ENCODE measurements at regions not wholly inside any gene's neighbourhood (a gene's known extent, or its start where the extent isn't known, plus 50 kb on each side); places are given as distances from the start of the nearest gene placed in this dataset.
"Not testable (repeated sequence)": the region's sequence is repeated elsewhere in the genome, so short reads cannot be mapped to it uniquely, and the experiment has no call there.

GRCh38 chr12:105499205-105499604, 168.7 kb downstream of the C12orf75 start:
- no peaks in the 10 kb centered on the region for H3K27me3 ChIP-seq (ENCODE audit: control insufficient read depth, insufficient read depth, low read length)
- no peak overlapping the region for H3K4me3 ChIP-seq (ENCODE audit: low read depth, low read length)
- H3K36me3 ChIP-seq (ENCODE audit: control insufficient read depth, insufficient read depth, low read length) = no peaks in the 10 kb centered on the region
- DNase-seq (ENCODE audit: low read depth) = no peak
- TF ChIP-seq, protein P1, sequence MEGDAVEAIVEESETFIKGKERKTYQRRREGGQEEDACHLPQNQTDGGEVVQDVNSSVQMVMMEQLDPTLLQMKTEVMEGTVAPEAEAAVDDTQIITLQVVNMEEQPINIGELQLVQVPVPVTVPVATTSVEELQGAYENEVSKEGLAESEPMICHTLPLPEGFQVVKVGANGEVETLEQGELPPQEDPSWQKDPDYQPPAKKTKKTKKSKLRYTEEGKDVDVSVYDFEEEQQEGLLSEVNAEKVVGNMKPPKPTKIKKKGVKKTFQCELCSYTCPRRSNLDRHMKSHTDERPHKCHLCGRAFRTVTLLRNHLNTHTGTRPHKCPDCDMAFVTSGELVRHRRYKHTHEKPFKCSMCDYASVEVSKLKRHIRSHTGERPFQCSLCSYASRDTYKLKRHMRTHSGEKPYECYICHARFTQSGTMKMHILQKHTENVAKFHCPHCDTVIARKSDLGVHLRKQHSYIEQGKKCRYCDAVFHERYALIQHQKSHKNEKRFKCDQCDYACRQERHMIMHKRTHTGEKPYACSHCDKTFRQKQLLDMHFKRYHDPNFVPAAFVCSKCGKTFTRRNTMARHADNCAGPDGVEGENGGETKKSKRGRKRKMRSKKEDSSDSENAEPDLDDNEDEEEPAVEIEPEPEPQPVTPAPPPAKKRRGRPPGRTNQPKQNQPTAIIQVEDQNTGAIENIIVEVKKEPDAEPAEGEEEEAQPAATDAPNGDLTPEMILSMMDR (IDR thresholded peaks at IDR 0.05; ENCODE audit: insufficient read depth, low read length, poor library complexity, severe bottlenecking) = no peak

GRCh38 chr12:105500676-105501075, 170.2 kb downstream of the C12orf75 start:
- not testable (repeated sequence) for H3K27me3 ChIP-seq (ENCODE audit: control insufficient read depth, insufficient read depth, low read length); DNase-seq (ENCODE audit: low read depth); H3K36me3 ChIP-seq (ENCODE audit: control insufficient read depth, insufficient read depth, low read length); H3K4me3 ChIP-seq (ENCODE audit: low read depth, low read length)

- no peak for DNase-seq (ENCODE audit: low read depth)
- no peaks in the 10 kb centered on the region for H3K36me3 ChIP-seq (ENCODE audit: control insufficient read depth, insufficient read depth, low read length)
- H3K27me3 ChIP-seq (ENCODE audit: control insufficient read depth, insufficient read depth, low read length) = no peaks in the 10 kb centered on the region
- H3K4me3 ChIP-seq (ENCODE audit: low read depth, low read length) = no peak overlapping the region
- TF ChIP-seq, protein P1 (IDR thresholded peaks at IDR 0.05; ENCODE audit: insufficient read depth, low read length, poor library complexity, severe bottlenecking) = no peak
Observed at GRCh38 chr12:105502426-105502930, 172.0 kb downstream of the C12orf75 start.

DNA sequence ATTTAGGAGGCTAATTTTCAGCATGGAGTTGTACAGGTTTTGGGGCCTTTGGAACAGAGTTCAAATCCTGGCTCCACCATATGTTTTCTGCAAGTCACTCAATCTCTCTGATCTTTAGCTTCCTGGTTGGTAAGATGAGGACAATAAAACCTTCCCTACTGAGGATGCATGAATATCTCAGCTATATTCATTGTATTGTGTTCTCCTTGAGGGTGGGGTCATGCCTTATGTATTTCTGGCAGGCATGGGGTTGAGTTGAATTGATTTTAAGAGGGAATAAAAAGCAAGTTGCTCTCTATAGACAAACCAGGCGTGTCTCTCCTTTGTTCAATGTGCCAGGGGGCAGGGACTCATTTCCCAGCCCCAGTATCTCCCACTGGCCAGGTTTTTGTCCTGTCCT, 173.1 kb downstream of the C12orf75 start:
- H3K27me3 ChIP-seq (ENCODE audit: control insufficient read depth, insufficient read depth, low read length) = no peaks in the 10 kb centered on the region
- H3K36me3 ChIP-seq (ENCODE audit: control insufficient read depth, insufficient read depth, low read length) = no peaks in the 10 kb centered on the region
- DNase-seq (ENCODE audit: low read depth) = no peak
- H3K4me3 ChIP-seq (ENCODE audit: low read depth, low read length) = no peak overlapping the region
- TF ChIP-seq, protein P1 (IDR thresholded peaks at IDR 0.05; ENCODE audit: insufficient read depth, low read length, poor library complexity, severe bottlenecking) = no peak

DNA sequence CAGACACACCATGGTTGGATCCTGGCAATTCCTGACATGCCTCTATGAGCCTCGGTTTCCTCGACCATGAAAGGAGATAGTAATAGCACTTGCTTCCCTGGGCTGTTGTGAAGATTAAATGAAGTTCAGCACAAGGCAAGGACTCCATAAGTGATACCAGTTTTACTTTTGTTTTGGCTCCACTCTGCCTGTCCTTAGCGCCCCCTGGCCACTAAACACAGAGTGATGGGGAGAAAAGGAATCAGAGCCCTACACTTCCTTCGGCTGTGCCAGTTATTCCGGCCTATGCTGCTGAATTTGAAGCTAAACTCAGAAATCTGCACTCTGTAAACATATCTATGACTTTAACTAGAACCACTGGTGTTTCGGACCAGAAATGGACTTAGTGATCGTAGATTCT, 173.8 kb downstream of the C12orf75 start:
- TF ChIP-seq, protein P1 (IDR thresholded peaks at IDR 0.05; ENCODE audit: insufficient read depth, low read length, poor library complexity, severe bottlenecking) = no peak
- DNase-seq (ENCODE audit: low read depth) = no peak
- H3K27me3 ChIP-seq (ENCODE audit: control insufficient read depth, insufficient read depth, low read length) = no peaks in the 10 kb centered on the region
- H3K4me3 ChIP-seq (ENCODE audit: low read depth, low read length) = no peak overlapping the region
- H3K36me3 ChIP-seq (ENCODE audit: control insufficient read depth, insufficient read depth, low read length) = no peaks in the 10 kb centered on the region

DNA sequence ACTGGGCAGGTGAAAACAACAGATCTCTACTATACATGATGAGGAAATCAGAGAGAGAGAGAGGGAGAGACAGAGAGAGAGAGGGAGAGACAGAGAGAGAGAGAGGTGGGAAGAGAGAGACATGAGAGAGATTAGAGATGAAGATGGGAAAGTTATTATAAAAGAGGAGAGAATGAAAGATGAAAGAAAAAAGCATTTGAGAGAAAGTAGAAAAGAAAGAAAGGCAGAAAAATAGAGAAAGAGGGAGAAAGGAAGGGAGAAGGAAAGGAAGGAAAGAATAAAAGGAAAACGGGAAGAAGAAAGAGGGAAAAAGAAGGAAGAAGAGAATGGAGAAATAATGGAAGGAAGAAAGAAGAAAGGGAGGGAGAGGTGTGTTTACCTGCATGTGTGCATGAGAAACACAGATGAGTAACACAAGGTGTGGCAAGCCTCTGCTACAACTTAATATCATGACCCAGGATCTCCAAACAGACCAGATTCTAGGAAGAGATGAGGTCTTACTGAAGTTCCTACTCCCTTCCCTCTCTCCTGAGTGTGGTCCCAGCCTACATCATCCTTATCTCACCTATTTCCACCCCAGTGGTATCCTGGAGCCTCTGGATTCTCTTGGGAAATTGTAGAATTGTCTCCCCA, 176.3 kb downstream of the C12orf75 start:
- Histone ChIP-seq H3K27me3 (ENCODE audit: control insufficient read depth, insufficient read depth, low read length) (no peaks in the 10 kb centered on the region), H3K4me3 (ENCODE audit: low read depth, low read length) (no peak overlapping the region), H3K36me3 (ENCODE audit: control insufficient read depth, insufficient read depth, low read length) (no peaks in the 10 kb centered on the region)
- TF ChIP-seq, protein P1 (IDR thresholded peaks at IDR 0.05; ENCODE audit: insufficient read depth, low read length, poor library complexity, severe bottlenecking) = no peak
- no peak for DNase-seq (ENCODE audit: low read depth)

Measured in kidney epithelial cell (primary cell).